AG04449 (cell line): ENCODE measurements at regions not wholly inside any gene's neighbourhood (a gene's known extent, or its start where the extent isn't known, plus 50 kb on each side); places are given as distances from the start of the nearest gene placed in this dataset.

Experiments
- CTCF ChIA-PET: fragments of 350-600 bp; formaldehyde crosslinking; extraction: SDS; loops from one replicate; lab custom pipeline; 2021; ENCODE audit warnings: antibody characterized with exemption; lab: Yijun Ruan, JAX
- POLR2A ChIA-PET: fragments of 400-600, 350-600 bp; formaldehyde crosslinking; extraction: SDS; loops from one replicate; lab custom pipeline; 2020; ENCODE audit warnings: antibody characterized with exemption, inconsistent platforms; lab: Yijun Ruan, JAX
- DNase-seq: peaks from one replicate; pipeline ENCODE4 v3.0.0-alpha.2; 2010; ENCODE audit warnings: low read depth, low spot score
- H3K4me3 ChIP-seq: 2 replicates; pipeline ENCODE4 v1.5.1; 2011; ENCODE audit warnings: low read depth, mild to moderate bottlenecking, control low read depth, low read length
- TF ChIP-seq, protein P1 (sequence below): IDR thresholded peaks from one replicate; pipeline ENCODE4 v1.5.1; 2011; ENCODE audit warnings: mild to moderate bottlenecking, moderate library complexity, low read length, control low read depth, inconsistent platforms; ENCODE audit not compliant: insufficient read depth; ENCODE audit errors: missing control alignments

DNA sequence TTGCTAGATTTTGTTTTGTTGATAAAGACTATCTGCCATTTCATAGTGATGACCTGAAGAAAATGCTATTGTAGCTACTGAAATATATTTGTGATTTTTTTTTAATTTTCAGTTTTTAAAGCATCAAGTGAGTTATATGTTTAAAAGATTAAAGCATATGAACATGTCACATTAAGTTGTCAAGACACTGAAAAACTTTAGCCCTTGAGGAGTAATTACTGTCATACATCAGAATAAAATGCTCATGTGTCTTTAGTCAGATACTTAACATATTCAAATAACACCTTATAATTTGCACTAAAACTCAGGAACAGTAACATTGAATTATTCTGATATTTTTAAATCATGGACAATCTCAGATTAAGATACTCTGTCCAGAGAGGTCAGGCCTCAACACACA is 108.1 kb upstream of the ATXN7L3B start:
- TF ChIP-seq, protein P1, sequence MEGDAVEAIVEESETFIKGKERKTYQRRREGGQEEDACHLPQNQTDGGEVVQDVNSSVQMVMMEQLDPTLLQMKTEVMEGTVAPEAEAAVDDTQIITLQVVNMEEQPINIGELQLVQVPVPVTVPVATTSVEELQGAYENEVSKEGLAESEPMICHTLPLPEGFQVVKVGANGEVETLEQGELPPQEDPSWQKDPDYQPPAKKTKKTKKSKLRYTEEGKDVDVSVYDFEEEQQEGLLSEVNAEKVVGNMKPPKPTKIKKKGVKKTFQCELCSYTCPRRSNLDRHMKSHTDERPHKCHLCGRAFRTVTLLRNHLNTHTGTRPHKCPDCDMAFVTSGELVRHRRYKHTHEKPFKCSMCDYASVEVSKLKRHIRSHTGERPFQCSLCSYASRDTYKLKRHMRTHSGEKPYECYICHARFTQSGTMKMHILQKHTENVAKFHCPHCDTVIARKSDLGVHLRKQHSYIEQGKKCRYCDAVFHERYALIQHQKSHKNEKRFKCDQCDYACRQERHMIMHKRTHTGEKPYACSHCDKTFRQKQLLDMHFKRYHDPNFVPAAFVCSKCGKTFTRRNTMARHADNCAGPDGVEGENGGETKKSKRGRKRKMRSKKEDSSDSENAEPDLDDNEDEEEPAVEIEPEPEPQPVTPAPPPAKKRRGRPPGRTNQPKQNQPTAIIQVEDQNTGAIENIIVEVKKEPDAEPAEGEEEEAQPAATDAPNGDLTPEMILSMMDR: no peak
- ChIA-PET CTCF (interaction anchor here (1.3 kb wide), 1 partner anchor 14 kb away, joined by 8 read pairs; no protein-coding TSS in a partner anchor), POLR2A (no interaction called here)
- no peak for DNase-seq
- no peak overlapping the region for H3K4me3 ChIP-seq

DNA sequence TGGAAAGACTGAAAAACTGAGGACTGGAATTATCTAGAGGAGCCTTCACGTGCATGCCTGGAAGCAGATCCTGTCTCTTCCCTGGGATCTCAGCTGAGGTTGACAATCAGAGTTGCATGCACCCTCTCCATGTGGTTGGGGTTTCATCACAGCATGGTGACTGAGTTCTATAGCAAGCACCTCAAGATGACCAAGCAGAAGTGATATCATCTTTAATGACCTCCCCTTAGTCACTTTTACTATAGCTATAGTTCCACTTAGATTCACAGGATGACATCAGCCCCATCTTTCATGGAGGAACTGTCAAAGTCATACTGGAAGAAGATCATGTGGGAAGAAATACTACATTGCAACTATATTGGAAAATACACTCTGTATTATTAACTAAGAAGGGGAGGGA is 105.8 kb upstream of the ATXN7L3B start:
- TF ChIP-seq, protein P1: no peak
- no peak for DNase-seq

DNA sequence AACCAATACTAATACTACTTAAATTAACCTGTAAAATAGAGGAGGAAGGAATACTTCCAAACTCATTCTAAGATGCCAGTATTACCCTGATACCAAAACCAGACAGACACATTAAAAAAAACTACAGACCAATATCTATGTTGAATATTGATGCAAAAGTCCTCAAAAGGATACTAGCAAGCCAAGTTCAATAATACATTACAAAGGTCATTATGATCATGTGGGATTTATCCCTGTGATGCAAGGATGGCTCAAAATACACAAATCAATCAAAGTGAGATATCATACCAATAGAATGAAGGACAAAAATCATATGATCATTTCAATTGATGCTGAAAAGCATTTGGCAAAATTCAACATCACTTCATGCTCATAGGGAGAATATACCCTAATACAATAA is 97.2 kb upstream of the ATXN7L3B start:
- TF ChIP-seq, protein P1: no peak
- no peak overlapping the region for H3K4me3 ChIP-seq
- ChIA-PET POLR2A (no interaction called here), CTCF (interaction anchor here (0.7 kb wide), 1 partner anchor 26 kb away, joined by 3 read pairs; no protein-coding TSS in a partner anchor)
- DNase-seq: no peak

More for the DNA sequence above, 105.8 kb upstream of the ATXN7L3B start:
- no peak overlapping the region for H3K4me3 ChIP-seq
- ChIA-PET POLR2A (no interaction called here), CTCF (interaction anchor here (1.4 to 1.6 kb wide), 2 partner anchors 16 to 20 kb away, joined by 3 read pairs; no protein-coding TSS in a partner anchor)

DNA sequence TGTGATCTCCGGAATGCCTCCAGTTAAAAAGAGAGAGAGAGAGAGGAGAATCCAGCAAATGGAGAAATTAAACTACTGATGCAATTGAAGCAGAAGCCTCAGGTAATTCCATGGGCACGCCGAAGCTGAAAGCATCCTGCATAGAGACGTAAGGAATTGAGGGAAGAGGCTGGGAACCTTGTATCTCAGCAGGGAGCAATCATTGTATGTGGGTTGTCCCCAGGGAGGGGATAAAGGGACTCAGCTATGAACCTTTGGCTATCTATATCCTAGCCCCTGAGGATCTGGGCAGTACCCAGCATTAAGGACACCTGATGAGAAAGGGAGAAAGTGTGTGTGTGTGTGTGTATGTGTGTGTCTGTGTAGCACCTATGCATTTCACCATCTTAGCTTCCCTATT is 95.8 kb upstream of the ATXN7L3B start:
- H3K4me3 ChIP-seq: no peak overlapping the region
- CTCF ChIA-PET: no interaction called here
- POLR2A ChIA-PET: no interaction called here
- TF ChIP-seq, protein P1: no peak
- DNase-seq: no peak

DNA sequence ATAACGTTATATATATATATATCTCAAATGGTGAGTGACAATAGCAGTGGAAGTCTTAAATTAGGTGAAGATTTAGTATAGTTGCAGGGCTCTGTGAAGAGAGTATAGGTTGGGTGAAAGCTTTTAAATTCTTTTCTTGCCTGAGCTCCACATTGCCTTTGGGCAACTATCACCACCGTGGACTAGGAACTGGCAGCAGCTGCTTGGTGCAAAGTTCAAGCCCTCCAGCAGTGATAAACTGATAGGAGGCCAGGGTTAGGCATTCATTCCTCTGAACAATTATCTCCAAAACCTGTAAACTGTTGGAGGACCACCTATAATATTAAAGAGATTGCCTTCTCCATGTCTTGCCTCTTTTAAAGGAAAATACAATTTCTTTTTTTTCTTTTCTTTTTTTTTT is 91.2 kb upstream of the ATXN7L3B start:
- no peak for DNase-seq
- POLR2A ChIA-PET: no interaction called here
- CTCF ChIA-PET: no interaction called here
- no peak overlapping the region for H3K4me3 ChIP-seq
- TF ChIP-seq, protein P1: no peak

DNA sequence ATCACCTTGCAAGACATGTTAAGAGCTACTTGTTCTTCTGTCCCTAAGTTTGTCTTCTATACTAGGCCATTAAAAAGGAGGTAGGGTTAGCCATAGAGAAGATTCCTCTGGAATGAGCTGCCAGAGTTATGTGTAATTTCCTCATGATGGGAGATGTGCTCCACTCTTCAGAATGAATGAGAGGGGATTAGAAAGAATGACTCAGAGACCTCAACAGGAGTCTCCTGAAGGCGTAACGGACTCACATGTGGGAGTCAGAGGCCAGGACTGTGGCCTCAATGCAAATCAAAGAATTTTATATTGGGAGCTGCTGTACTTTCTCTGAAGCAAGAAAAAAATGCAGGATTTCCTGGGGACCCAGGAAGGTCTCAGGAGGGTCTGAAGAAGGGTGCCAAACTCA is 87.8 kb upstream of the ATXN7L3B start:
- TF ChIP-seq, protein P1: no peak
- CTCF ChIA-PET: no interaction called here
- no peak overlapping the region for H3K4me3 ChIP-seq
- POLR2A ChIA-PET: no interaction called here
- peak; percentile 50 for DNase-seq
